Ishikawa (cell line): ENCODE measurements at regions not wholly inside any gene's neighbourhood (a gene's known extent, or its start where the extent isn't known, plus 50 kb on each side); places are given as distances from the start of the nearest gene placed in this dataset.

ENCODE experiments used
- CEBPB ChIP-seq: IDR thresholded peaks from 2 replicates; pipeline ENCODE4 v1.6.1; 2012
- CREB1 ChIP-seq: IDR thresholded peaks from 2 replicates; pipeline ENCODE4 v1.6.1; 2012; ENCODE audit warnings: low read depth
- EGR1 ChIP-seq: IDR thresholded peaks from 2 replicates; pipeline ENCODE4 v1.6.1; 2012
- EP300 ChIP-seq: IDR thresholded peaks from 2 replicates; pipeline ENCODE4 v1.6.1; 2012; ENCODE audit warnings: borderline replicate concordance
- FOXM1 ChIP-seq: IDR thresholded peaks from 2 replicates; pipeline ENCODE4 v1.6.1; 2012; ENCODE audit warnings: low read depth, borderline replicate concordance
- NFIC ChIP-seq: IDR thresholded peaks from 2 replicates; pipeline ENCODE4 v1.6.1; 2012
- RAD21 ChIP-seq: IDR thresholded peaks from 2 replicates; pipeline ENCODE4 v1.6.1; 2012; ENCODE audit warnings: low read depth
- TAF1 ChIP-seq: IDR thresholded peaks from 2 replicates; pipeline ENCODE4 v1.6.1; 2012; ENCODE audit warnings: low read depth, mild to moderate bottlenecking
- TCF12 ChIP-seq: IDR thresholded peaks from 2 replicates; pipeline ENCODE4 v1.6.1; 2012; ENCODE audit warnings: low read depth
- TEAD4 ChIP-seq: IDR thresholded peaks from 2 replicates; pipeline ENCODE4 v1.6.1; 2012
- YY1 ChIP-seq: IDR thresholded peaks from 2 replicates; pipeline ENCODE4 v1.6.1; 2012; ENCODE audit warnings: low read depth
- ZBTB7A ChIP-seq: IDR thresholded peaks from 2 replicates; pipeline ENCODE4 v1.6.1; 2012; ENCODE audit warnings: low read depth
- TF ChIP-seq, protein P1 (sequence below): IDR thresholded peaks from 2 replicates; pipeline ENCODE4 v1.6.1; 2012
- TF ChIP-seq, protein P2 (sequence below): IDR thresholded peaks from 2 replicates; pipeline ENCODE4 v1.6.1; 2012
- TF ChIP-seq, protein P3 (sequence below): IDR thresholded peaks from 2 replicates; pipeline ENCODE4 v1.6.1; 2012; ENCODE audit warnings: low read depth, mild to moderate bottlenecking

- TF ChIP-seq ZBTB7A = no peak
- TF ChIP-seq YY1 = no peak
- no peak for TF ChIP-seq FOXM1
- TF ChIP-seq TAF1 = no peak
These were observed 603.1 kb downstream of the EBF1 start for GRCh38 chr5:158496624-158497023.

DNA sequence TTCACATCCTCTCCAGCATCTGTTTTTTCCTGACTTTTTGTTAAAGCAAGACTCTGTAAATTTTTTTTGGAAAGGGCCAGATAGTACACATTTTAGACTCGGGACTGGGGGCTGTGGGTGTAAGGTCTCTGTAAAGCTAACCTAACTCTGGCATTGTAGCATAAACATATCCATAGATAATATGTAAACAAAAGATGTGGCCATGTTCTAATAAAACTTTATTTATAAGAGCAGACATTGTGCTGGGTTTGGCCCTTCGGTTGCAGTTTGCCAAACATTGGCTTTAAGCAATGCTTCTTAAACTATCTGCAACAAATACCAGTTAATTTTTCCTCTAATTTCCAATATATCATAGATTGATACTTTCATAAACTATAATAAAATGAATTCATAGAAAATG is 605.2 kb downstream of the EBF1 start:
- no peak for TF ChIP-seq YY1
- TF ChIP-seq CREB1 = no peak
- TF ChIP-seq EGR1 = no peak
- TF ChIP-seq ZBTB7A = no peak
- no peak for TF ChIP-seq NFIC
- no peak for TF ChIP-seq TCF12
- TF ChIP-seq, protein P1, sequence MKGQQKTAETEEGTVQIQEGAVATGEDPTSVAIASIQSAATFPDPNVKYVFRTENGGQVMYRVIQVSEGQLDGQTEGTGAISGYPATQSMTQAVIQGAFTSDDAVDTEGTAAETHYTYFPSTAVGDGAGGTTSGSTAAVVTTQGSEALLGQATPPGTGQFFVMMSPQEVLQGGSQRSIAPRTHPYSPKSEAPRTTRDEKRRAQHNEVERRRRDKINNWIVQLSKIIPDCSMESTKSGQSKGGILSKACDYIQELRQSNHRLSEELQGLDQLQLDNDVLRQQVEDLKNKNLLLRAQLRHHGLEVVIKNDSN = no peak

- no peak for TF ChIP-seq CEBPB
- no peak for TF ChIP-seq EP300
- no peak for TF ChIP-seq CREB1
- TF ChIP-seq RAD21 = no peak
- TF ChIP-seq FOXM1 = no peak
- no peak for TF ChIP-seq NFIC
- TF ChIP-seq, protein P1 = no peak
- TF ChIP-seq, protein P2, sequence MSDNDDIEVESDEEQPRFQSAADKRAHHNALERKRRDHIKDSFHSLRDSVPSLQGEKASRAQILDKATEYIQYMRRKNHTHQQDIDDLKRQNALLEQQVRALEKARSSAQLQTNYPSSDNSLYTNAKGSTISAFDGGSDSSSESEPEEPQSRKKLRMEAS = no peak
- no peak for TF ChIP-seq TEAD4
- TF ChIP-seq EGR1 = no peak
- TF ChIP-seq ZBTB7A = no peak
- TF ChIP-seq TCF12 = no peak
- no peak for TF ChIP-seq TAF1
- TF ChIP-seq, protein P3, sequence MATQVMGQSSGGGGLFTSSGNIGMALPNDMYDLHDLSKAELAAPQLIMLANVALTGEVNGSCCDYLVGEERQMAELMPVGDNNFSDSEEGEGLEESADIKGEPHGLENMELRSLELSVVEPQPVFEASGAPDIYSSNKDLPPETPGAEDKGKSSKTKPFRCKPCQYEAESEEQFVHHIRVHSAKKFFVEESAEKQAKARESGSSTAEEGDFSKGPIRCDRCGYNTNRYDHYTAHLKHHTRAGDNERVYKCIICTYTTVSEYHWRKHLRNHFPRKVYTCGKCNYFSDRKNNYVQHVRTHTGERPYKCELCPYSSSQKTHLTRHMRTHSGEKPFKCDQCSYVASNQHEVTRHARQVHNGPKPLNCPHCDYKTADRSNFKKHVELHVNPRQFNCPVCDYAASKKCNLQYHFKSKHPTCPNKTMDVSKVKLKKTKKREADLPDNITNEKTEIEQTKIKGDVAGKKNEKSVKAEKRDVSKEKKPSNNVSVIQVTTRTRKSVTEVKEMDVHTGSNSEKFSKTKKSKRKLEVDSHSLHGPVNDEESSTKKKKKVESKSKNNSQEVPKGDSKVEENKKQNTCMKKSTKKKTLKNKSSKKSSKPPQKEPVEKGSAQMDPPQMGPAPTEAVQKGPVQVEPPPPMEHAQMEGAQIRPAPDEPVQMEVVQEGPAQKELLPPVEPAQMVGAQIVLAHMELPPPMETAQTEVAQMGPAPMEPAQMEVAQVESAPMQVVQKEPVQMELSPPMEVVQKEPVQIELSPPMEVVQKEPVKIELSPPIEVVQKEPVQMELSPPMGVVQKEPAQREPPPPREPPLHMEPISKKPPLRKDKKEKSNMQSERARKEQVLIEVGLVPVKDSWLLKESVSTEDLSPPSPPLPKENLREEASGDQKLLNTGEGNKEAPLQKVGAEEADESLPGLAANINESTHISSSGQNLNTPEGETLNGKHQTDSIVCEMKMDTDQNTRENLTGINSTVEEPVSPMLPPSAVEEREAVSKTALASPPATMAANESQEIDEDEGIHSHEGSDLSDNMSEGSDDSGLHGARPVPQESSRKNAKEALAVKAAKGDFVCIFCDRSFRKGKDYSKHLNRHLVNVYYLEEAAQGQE = no peak
- TF ChIP-seq YY1 = no peak
These were observed 606.9 kb downstream of the EBF1 start for GRCh38 chr5:158492841-158493242.

GRCh38 chr5:158492136-158492535 is 607.6 kb downstream of the EBF1 start:
- TF ChIP-seq, protein P1 = no peak
- no peak for TF ChIP-seq NFIC
- TF ChIP-seq CEBPB = no peak
- TF ChIP-seq EGR1 = no peak
- no peak for TF ChIP-seq EP300

- no peak for TF ChIP-seq CREB1
- no peak for TF ChIP-seq TAF1
- no peak for TF ChIP-seq YY1
- TF ChIP-seq EP300 = no peak
- TF ChIP-seq, protein P2 = no peak
- TF ChIP-seq, protein P3 = no peak
- TF ChIP-seq NFIC = no peak
- TF ChIP-seq, protein P1 = no peak
- no peak for TF ChIP-seq CEBPB
- TF ChIP-seq RAD21 = no peak
These were observed 612.1 kb downstream of the EBF1 start for GRCh38 chr5:158487664-158488063.

DNA sequence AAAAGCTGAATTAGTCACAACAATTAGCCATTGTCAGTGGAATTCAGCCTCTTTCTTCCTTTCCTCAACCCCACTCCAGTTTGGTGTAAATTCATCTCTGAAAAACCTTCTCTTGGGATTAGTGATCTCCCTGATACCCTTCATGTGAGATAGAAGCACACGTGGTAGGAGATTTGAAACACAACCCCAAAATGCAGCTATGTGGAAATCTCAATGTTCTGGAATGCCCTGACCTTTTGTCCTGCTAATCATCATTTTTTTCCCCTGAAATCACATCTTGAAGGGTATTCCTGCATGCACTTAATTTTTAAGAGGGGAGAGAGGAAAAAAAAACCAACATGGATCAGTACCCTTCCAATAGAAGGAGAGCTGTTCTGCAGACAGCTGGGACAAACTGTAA is 612.6 kb downstream of the EBF1 start:
- TF ChIP-seq TAF1 = no peak
- no peak for TF ChIP-seq EGR1
- TF ChIP-seq EP300 = no peak
- no peak for TF ChIP-seq TCF12
- TF ChIP-seq NFIC = no peak
- TF ChIP-seq, protein P1 = no peak
- no peak for TF ChIP-seq ZBTB7A
- no peak for TF ChIP-seq FOXM1
- no peak for TF ChIP-seq CEBPB
